ENCODE measurements at regions not wholly inside any gene's neighbourhood (a gene's known extent, or its start where the extent isn't known, plus 50 kb on each side); places are given as distances from the start of the nearest gene placed in this dataset.

- no peak for DNase-seq
- WGBS, 5 donors, result 87 to 94% (median 91%) methylated on average over 1 of the region's 1 CpG
- no peak for TF ChIP-seq POLR2A (IDR thresholded peaks at IDR 0.05)
- TF ChIP-seq POLR2AphosphoS5 (IDR thresholded peaks at IDR 0.05), result no peak
- no peak for TF ChIP-seq CTCF (IDR thresholded peaks at IDR 0.05 in 8 of 11, conservative IDR thresholded peaks at IDR 0.05 in 3 of 11)
Observed at GRCh38 chr21:35444391-35444790, 395.3 kb upstream of the RUNX1 start.

GRCh38 chr21:35441868-35442582, 392.9 kb upstream of the RUNX1 start:
- peaks cover 0 to 17% (median 12%) of the 10 kb centered on the region in 6 donors for H3K4me1 ChIP-seq
- H3K9me3 ChIP-seq, result no peaks in the 10 kb centered on the region
- no peaks in the 10 kb centered on the region for H3K36me3 ChIP-seq
- no peak overlapping the region for H3K4me3 ChIP-seq
- H3K27me3 ChIP-seq (replicated peaks in 1 of 7), result no peaks in the 10 kb centered on the region
- no peak for DNase-seq
- H3K27ac ChIP-seq, result no peak overlapping the region
- 90 to 94% (median 92%) methylated on average over 4 of the region's 4 CpGs for WGBS, 5 donors
- intact Hi-C loops (cut with DNase I; ENCODE audit: low total_unique reads), result no loop called here
- no peak for TF ChIP-seq CTCF (IDR thresholded peaks at IDR 0.05 in 8 of 11, conservative IDR thresholded peaks at IDR 0.05 in 3 of 11)
- TF ChIP-seq POLR2AphosphoS5 (IDR thresholded peaks at IDR 0.05), result no peak
- no peak for TF ChIP-seq POLR2A (IDR thresholded peaks at IDR 0.05)

More at GRCh38 chr21:35444391-35444790, 395.3 kb upstream of the RUNX1 start:
- H3K4me1 ChIP-seq, result peaks cover 0 to 2% (median 0%) of the 10 kb centered on the region in 6 donors
- intact Hi-C loops (cut with DNase I; ENCODE audit: low total_unique reads), result no loop called here
- no peaks in the 10 kb centered on the region for H3K9me3 ChIP-seq
- no peaks in the 10 kb centered on the region for H3K36me3 ChIP-seq
- H3K4me3 ChIP-seq, result no peak overlapping the region
- no peak overlapping the region for H3K27ac ChIP-seq
- no peaks in the 10 kb centered on the region for H3K27me3 ChIP-seq (replicated peaks in 1 of 7)

- Histone ChIP-seq H3K4me3 (peak overlapping the region in 1 of 8 donors; percentile 19), H3K9me3 (peaks cover 0 to 18% (median 16%) of the 10 kb centered on the region in 8 donors), H3K4me1 (peaks cover 0 to 17% (median 12%) of the 10 kb centered on the region in 6 donors), H3K27ac (peak overlapping the region in 1 of 8 donors; percentile 36), H3K36me3 (no peaks in the 10 kb centered on the region), H3K27me3 (replicated peaks in 1 of 7) (no peaks in the 10 kb centered on the region)
- intact Hi-C loops (cut with DNase I; ENCODE audit: low total_unique reads), result no loop called here
- TF ChIP-seq CTCF (IDR thresholded peaks at IDR 0.05 in 8 of 11, conservative IDR thresholded peaks at IDR 0.05 in 3 of 11) (no peak), POLR2AphosphoS5 (IDR thresholded peaks at IDR 0.05) (no peak), POLR2A (IDR thresholded peaks at IDR 0.05) (no peak)
- 34 to 42% (median 39%) methylated on average over 6 of the region's 6 CpGs for WGBS, 5 donors
- no peak for DNase-seq
Observed at GRCh38 chr21:35438643-35439404, 389.7 kb upstream of the RUNX1 start.

GRCh38 chr21:35437941-35438340, 388.8 kb upstream of the RUNX1 start:
- Histone ChIP-seq H3K9me3 (peaks cover 0 to 26% (median 25%) of the 10 kb centered on the region in 8 donors), H3K27ac (peak overlapping the region in 1 of 8 donors; percentile 36), H3K4me3 (no peak overlapping the region), H3K4me1 (peaks cover 0 to 17% (median 12%) of the 10 kb centered on the region in 6 donors), H3K27me3 (replicated peaks in 1 of 7) (no peaks in the 10 kb centered on the region), H3K36me3 (no peaks in the 10 kb centered on the region)
- DNase-seq, result no peak
- intact Hi-C loops (cut with DNase I; ENCODE audit: low total_unique reads), result no loop called here
- TF ChIP-seq CTCF (IDR thresholded peaks at IDR 0.05 in 8 of 11, conservative IDR thresholded peaks at IDR 0.05 in 3 of 11), result no peak
- no peak for TF ChIP-seq POLR2AphosphoS5 (IDR thresholded peaks at IDR 0.05)
- TF ChIP-seq POLR2A (IDR thresholded peaks at IDR 0.05), result no peak

Data from spleen (tissue), 11 donors.